C4-2B (cell line): ENCODE measurements at regions not wholly inside any gene's neighbourhood (a gene's known extent, or its start where the extent isn't known, plus 50 kb on each side); places are given as distances from the start of the nearest gene placed in this dataset.

Experiments
- H3K27ac ChIP-seq: fragments of 450-650 bp; 2 replicates; pipeline ENCODE4 v1.5.1; 2017
- CTCF ChIP-seq: fragments of 450-650 bp; conservative IDR thresholded peaks from 2 replicates; pipeline ENCODE4 v1.5.1; 2017; ENCODE audit warnings: mild to moderate bottlenecking
- ZFX ChIP-seq: fragments of 450-650 bp; IDR thresholded peaks from 2 replicates; pipeline ENCODE4 v1.6.1; 2017

DNA sequence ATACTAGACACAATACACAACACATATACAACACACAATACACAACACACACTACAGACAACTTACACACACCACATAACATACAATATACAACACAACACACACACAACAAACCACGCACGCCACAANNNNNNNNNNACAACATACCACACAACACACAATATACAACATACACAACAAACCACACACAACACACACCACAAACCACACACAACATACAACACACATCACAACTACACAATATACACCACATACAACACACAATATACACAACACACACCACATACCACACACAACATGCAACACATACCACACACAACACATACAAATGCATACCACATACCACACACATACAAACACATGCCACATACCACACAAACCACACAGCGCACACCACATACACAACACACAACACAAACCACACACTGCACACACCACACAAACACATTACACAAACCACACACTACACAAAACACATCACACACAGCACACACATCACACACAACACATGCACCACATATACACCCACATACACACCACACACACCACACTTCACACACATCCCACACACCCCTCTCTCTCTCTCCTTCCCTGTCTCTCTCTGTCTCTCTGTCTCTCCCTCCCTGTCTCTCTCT, 108.3 kb downstream of the ETS2 start:
- TF ChIP-seq ZFX (no peak), CTCF (no peak)
- H3K27ac ChIP-seq, result no peak overlapping the region

DNA sequence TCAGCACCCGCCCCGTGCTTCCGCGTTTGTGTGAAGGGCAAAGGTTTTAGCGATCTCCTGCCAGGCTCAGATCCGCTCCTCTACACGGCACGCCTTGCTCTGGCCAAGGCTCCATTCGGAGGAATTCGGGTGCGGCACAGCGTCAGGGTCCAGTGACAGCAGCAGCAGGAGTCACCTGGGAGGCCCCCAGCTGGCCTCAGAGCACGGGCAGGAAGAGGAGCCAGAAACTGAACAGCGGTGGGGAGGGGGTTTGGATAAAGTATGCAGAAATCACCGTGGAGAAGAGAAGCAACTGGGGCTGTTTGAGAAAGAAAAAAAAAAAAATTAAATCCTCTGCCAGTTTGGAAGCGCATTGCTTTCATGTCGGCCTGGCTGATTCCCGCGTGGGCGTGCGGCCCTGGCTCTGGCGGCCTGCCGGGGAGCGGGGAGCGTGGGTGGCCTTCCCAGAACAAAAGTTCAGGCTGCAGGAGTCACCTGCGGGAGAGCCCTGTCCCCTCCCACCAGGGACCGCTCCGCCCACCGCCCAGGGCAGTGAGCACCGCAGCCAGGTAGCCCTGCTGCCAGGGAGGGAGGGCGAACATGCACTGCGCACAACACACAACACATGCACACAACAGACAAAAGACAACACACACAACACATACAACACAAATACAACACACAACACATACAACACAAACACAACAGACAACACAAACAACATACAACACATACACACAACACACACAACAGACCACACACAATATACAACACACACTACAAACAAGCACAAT, 107.6 kb downstream of the ETS2 start:
- no peak overlapping the region for H3K27ac ChIP-seq
- TF ChIP-seq ZFX (no peak), CTCF (no peak)

DNA sequence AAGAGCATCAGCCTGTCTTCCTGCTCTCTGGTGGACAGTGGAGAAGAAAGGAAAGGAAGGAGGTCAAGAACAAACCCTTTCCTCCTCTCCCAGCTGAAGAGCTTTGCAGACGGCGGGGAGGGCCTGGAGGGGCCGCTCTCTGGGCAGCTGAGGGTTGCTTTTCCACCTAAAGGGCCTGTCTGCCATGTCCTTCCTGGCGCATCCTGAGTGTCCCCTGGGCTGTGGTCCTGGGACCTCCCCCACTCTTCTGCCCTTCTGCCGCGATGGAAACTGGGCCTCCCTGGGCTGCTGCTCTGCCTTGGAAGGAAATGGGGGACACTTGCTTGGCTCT, 107.0 kb downstream of the ETS2 start:
- H3K27ac ChIP-seq, result no peak overlapping the region

GRCh38 chr21:38912102-38912629, 106.4 kb downstream of the ETS2 start:
- no peak for TF ChIP-seq CTCF
- no peak for TF ChIP-seq ZFX
- H3K27ac ChIP-seq, result no peak overlapping the region

More for the DNA sequence above, 107.0 kb downstream of the ETS2 start:
- TF ChIP-seq CTCF, result no peak
- no peak for TF ChIP-seq ZFX

DNA sequence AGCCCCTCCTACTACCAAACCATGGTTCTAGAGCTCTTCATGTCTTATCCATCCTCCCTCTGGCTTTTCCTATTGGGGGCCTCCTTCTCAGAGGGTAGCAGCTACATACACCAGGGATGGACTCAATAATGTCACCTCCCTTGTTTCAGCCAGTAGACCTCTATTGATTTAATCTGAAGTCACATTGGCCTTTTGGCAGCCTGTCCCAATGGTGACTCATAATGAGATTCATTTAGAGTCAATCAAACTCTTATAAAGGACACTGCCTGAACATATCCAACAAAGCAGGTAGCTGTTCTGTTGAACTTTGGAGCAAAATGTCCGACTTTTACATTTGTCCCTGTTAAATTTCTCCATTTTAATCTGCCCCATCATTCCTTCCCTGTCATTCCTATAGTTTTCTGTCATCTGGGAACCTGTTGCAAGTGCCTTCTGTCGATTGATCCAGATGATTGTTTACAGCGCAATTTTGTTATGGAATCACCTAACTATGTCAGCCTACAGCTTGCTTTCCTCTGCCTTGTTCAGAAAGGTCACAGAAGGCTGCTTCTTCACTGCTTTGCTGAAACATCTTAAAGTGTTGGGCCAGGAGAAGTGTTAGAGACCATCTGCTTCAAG, 105.9 kb downstream of the ETS2 start:
- TF ChIP-seq ZFX, result no peak
- no peak for TF ChIP-seq CTCF
- H3K27ac ChIP-seq, result no peak overlapping the region

- H3K27ac ChIP-seq, result no peak overlapping the region
- no peak for TF ChIP-seq ZFX
- TF ChIP-seq CTCF, result no peak
Measured at GRCh38 chr21:38910390-38911067, 104.8 kb downstream of the ETS2 start.

DNA sequence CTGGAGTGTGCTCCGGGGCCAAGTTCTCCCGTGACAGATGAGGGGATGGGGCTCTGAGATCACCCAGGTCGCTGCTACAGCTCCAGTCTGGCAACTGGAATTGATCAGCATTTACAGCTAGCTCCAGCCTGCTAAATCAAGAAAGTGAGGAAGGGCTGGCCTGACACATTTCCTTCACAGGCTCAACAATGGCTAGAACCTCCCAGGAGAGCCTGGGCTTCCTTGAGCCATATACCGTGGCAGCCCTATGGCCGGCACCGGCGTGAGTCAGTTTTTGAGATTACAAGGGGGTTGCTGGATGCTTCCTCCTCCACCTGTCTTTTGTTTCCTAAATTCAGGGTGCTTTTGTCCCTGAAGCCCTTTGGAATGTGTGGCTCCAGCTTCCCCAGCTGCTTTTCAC, 104.2 kb downstream of the ETS2 start:
- H3K27ac ChIP-seq, result no peak overlapping the region
- no peak for TF ChIP-seq CTCF
- TF ChIP-seq ZFX, result no peak
